Fibroblast of lung (primary cell): ENCODE measurements at regions not wholly inside any gene's neighbourhood (a gene's known extent, or its start where the extent isn't known, plus 50 kb on each side); places are given as distances from the start of the nearest gene placed in this dataset.
"Not testable (repeated sequence)": the region's sequence is repeated elsewhere in the genome, so short reads cannot be mapped to it uniquely, and the experiment has no call there.

Experiments
- DNase-seq, 2 donors: peaks; one replicate each; pipeline versions ENCODE4 v3.0.0 to v3.0.0-alpha.2; 2010; ENCODE audit warnings: low read depth in 2 of 2
- H2AFZ ChIP-seq: 2 replicates; pipeline ENCODE4 v1.5.1; 2012; ENCODE audit warnings: low read length, control low read depth, inconsistent platforms
- H3K27ac ChIP-seq: 2 replicates; pipeline ENCODE4 v1.5.1; 2011; ENCODE audit warnings: low read length, control low read depth; ENCODE audit not compliant: insufficient read depth
- H3K27me3 ChIP-seq: 2 replicates; pipeline ENCODE4 v1.5.1; 2011; ENCODE audit warnings: mild to moderate bottlenecking, low read length; ENCODE audit not compliant: control insufficient read depth, insufficient read depth
- H3K36me3 ChIP-seq: 2 replicates; pipeline ENCODE4 v1.5.1; 2011; ENCODE audit warnings: low read length; ENCODE audit not compliant: control insufficient read depth, insufficient read depth
- H3K4me1 ChIP-seq: 2 replicates; pipeline ENCODE4 v1.5.1; 2011; ENCODE audit warnings: low read length; ENCODE audit not compliant: control insufficient read depth, insufficient read depth; ENCODE audit errors: extremely low read depth
- H3K4me2 ChIP-seq: 2 replicates; pipeline ENCODE4 v1.5.1; 2011; ENCODE audit warnings: low read length, control low read depth; ENCODE audit not compliant: insufficient read depth; ENCODE audit errors: extremely low read depth
- H3K4me3 ChIP-seq, 4 experiments: fragments of 200-600 bp in 1 of 4; sonication (generic) in 1 of 4; replicated peaks in 1 of 4; 2 replicates each; pipeline ENCODE4 v1.5.1; 2011 to 2016; ENCODE audit warnings: low read length in 4 of 4, low read depth in 3 of 4, mild to moderate bottlenecking in 3 of 4, control low read depth in 2 of 4, inconsistent platforms in 1 of 4, mixed read lengths in 1 of 4; ENCODE audit not compliant: insufficient read depth in 1 of 4; ENCODE audit errors: control extremely low read depth in 1 of 4
- H3K79me2 ChIP-seq: 2 replicates; pipeline ENCODE4 v1.5.1; 2012; ENCODE audit warnings: mild to moderate bottlenecking, low read length, inconsistent platforms; ENCODE audit not compliant: control insufficient read depth, insufficient read depth
- H3K9ac ChIP-seq: 2 replicates; pipeline ENCODE4 v1.5.1; 2011; ENCODE audit warnings: mild to moderate bottlenecking, low read length, control low read depth; ENCODE audit not compliant: insufficient read depth
- H3K9me3 ChIP-seq: 2 replicates; pipeline ENCODE4 v1.5.1; 2012; ENCODE audit warnings: low read depth, low read length; ENCODE audit not compliant: control insufficient read depth, insufficient read depth
- H4K20me1 ChIP-seq: 2 replicates; pipeline ENCODE4 v1.5.1; 2011; ENCODE audit warnings: low read length; ENCODE audit not compliant: control insufficient read depth, insufficient read depth; ENCODE audit errors: extremely low read depth
- EZH2 ChIP-seq: IDR thresholded peaks from 2 replicates; pipeline ENCODE4 v1.5.1; 2012; ENCODE audit warnings: low read length, control low read depth, mild to moderate bottlenecking; ENCODE audit errors: missing control alignments
- TF ChIP-seq, protein P1 (sequence below), 2 donors: IDR thresholded peaks in 1 of 2; conservative IDR thresholded peaks in 1 of 2; 1 replicate in 1 of 2; 2 replicates in 1 of 2; pipeline ENCODE4 v1.5.1; 2011 to 2012; ENCODE audit warnings: low read length in 2 of 2, control low read depth in 1 of 2, inconsistent platforms in 1 of 2, low read depth in 1 of 2, mild to moderate bottlenecking in 1 of 2

DNA sequence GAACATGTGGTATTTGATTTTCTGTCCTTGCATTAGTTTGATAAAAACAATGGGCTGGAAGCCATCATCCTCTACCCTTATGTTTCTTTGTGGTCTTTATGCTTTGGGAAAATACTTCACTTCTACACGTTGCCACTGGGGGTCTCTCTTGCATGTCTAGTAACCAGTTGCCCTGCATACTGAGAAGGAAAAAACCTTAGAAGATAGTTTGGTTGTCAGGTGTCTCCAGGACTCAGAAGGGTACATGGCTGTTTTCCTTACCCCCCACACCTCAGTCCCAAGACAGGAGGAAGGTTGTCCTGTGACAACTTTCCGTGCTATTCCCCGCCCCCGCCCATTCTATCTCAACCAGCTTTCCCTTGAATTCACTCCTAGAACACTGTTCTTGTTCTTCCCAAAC lies 62.1 kb upstream of the LANCL3 start:
- peak in 1 of 2 donors; percentile 5 for DNase-seq
- no peak overlapping the region for H3K4me2 ChIP-seq
- no peak overlapping the region for H3K9ac ChIP-seq
- no peaks in the 10 kb centered on the region for H4K20me1 ChIP-seq
- no peaks in the 10 kb centered on the region for H3K9me3 ChIP-seq
- H3K27me3 ChIP-seq: no peaks in the 10 kb centered on the region
- H3K4me3 ChIP-seq: no peak overlapping the region
- no peaks in the 10 kb centered on the region for H3K36me3 ChIP-seq
- H2AFZ ChIP-seq: no peak overlapping the region
- H3K4me1 ChIP-seq: no peaks in the 10 kb centered on the region
- no peaks in the 10 kb centered on the region for H3K79me2 ChIP-seq
- TF ChIP-seq, protein P1, sequence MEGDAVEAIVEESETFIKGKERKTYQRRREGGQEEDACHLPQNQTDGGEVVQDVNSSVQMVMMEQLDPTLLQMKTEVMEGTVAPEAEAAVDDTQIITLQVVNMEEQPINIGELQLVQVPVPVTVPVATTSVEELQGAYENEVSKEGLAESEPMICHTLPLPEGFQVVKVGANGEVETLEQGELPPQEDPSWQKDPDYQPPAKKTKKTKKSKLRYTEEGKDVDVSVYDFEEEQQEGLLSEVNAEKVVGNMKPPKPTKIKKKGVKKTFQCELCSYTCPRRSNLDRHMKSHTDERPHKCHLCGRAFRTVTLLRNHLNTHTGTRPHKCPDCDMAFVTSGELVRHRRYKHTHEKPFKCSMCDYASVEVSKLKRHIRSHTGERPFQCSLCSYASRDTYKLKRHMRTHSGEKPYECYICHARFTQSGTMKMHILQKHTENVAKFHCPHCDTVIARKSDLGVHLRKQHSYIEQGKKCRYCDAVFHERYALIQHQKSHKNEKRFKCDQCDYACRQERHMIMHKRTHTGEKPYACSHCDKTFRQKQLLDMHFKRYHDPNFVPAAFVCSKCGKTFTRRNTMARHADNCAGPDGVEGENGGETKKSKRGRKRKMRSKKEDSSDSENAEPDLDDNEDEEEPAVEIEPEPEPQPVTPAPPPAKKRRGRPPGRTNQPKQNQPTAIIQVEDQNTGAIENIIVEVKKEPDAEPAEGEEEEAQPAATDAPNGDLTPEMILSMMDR (conservative IDR thresholded peaks at IDR 0.05 in 1 of 2, IDR thresholded peaks at IDR 0.05 in 1 of 2; ENCODE audit: low read depth in 1 of 2, low read length in 2 of 2): peak; percentile 23 to 34
- no peak for TF ChIP-seq EZH2
- H3K27ac ChIP-seq: no peak overlapping the region

DNA sequence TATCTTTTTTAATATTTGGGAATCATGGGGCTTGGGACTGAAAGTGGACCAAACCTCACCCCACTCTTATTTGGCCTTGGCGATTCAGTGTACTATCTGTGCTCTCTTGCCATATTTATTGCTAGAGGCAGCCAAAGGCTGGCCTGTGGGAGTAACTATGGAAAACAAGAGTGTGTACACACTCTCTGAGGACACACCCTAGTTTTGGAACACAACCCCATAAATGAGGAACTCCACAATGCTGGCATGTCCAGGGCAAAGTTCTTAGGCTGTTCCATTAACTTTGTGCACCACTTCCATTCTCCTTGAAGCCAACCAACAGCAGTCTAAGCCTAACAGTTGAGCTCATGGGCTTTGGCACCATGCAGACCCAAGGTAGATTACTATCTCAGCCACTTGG lies 54.9 kb upstream of the LANCL3 start:
- not testable (repeated sequence) for H3K4me2 ChIP-seq, H2AFZ ChIP-seq, DNase-seq

DNA sequence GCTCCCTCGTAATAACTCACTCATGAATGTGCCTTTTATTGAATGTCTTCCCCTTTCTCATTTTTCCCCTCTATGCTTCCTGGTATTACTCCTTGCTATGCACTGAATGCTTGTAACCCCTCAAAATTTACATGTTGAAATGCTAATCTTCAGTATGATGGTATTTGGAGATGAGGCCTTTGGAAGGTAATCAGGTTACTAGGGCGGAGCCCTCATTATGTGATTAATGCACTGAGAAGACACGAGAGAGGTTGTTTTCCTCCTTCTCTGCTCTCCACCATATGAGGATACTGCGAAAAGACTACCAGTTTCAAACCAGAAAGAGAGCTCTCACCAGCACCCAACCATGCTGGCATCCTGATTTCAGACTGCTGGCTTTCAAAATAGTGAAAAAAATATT lies 52.2 kb upstream of the LANCL3 start:
- H3K9me3 ChIP-seq, H3K27ac ChIP-seq, H3K79me2 ChIP-seq, H3K4me2 ChIP-seq, H3K9ac ChIP-seq, H4K20me1 ChIP-seq, H3K4me3 ChIP-seq, H2AFZ ChIP-seq, H3K36me3 ChIP-seq, H3K27me3 ChIP-seq, H3K4me1 ChIP-seq, DNase-seq: not testable (repeated sequence)

More for the DNA sequence above, 54.9 kb upstream of the LANCL3 start:
- not testable (repeated sequence) for H3K4me3 ChIP-seq, H3K4me1 ChIP-seq, H3K36me3 ChIP-seq, H3K27me3 ChIP-seq, H3K27ac ChIP-seq, H3K79me2 ChIP-seq, H3K9ac ChIP-seq, H4K20me1 ChIP-seq, H3K9me3 ChIP-seq

DNA sequence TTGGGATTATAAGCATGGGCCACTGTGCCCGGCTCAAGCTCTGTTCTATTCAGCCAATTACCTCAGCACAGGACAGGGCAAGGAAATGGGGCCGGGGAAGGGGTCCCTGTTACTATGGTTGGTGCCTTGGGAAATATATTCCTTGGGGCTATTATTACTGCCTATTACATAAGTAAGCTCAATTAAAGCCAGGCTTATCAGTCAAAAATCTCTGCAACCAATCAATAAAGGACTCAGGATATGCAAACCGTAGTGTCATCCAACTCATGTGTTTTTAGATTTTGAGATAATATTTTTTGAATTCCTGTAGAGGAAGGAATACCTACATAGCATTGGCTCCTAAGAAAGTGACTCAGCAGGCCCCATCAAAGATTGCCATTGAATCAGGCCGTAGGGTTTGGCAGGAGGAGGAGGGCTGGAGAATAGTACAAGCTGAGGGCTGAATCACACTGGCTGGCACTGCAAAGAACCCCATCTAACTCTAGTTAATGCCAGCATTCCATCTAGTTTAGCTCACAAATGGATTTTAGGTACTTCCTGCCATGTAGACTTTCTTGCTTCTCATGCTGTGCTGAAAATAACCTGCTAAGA lies 50.5 kb upstream of the LANCL3 start:
- H3K9me3 ChIP-seq, H3K36me3 ChIP-seq, H3K9ac ChIP-seq, H2AFZ ChIP-seq, H3K79me2 ChIP-seq, H3K4me2 ChIP-seq, H3K27me3 ChIP-seq, H3K4me3 ChIP-seq, H3K4me1 ChIP-seq, H4K20me1 ChIP-seq, H3K27ac ChIP-seq: not testable (repeated sequence)
- peak in 1 of 2 donors; percentile 75 for DNase-seq
